HCT116 (cell line): ENCODE measurements at regions not wholly inside any gene's neighbourhood (a gene's known extent, or its start where the extent isn't known, plus 50 kb on each side); places are given as distances from the start of the nearest gene placed in this dataset.

ENCODE experiments used
- CEBPB ChIP-seq: IDR thresholded peaks from 2 replicates; pipeline ENCODE4 v1.6.1; 2012; ENCODE audit warnings: low read depth
- EZH2 ChIP-seq: fragments of 200-600 bp; sonication (generic); IDR thresholded peaks from 2 replicates; pipeline ENCODE4 v1.6.1; 2017; ENCODE audit warnings: antibody characterized with exemption, mixed run types
- POLR2A ChIP-seq: IDR thresholded peaks from 2 replicates; pipeline ENCODE4 v1.7.0; 2011; ENCODE audit warnings: borderline replicate concordance; ENCODE audit not compliant: insufficient read depth, insufficient read length; ENCODE audit errors: extremely low read depth
- POLR2AphosphoS5 ChIP-seq: IDR thresholded peaks from 2 replicates; pipeline ENCODE4 v1.6.1; 2011; ENCODE audit warnings: mild to moderate bottlenecking, low read depth, low read length, moderate library complexity
- REST ChIP-seq: IDR thresholded peaks from 2 replicates; pipeline ENCODE4 v1.6.1; 2012; ENCODE audit warnings: low read depth
- SIN3A ChIP-seq: IDR thresholded peaks from 2 replicates; pipeline ENCODE4 v1.6.1; 2012; ENCODE audit warnings: low read depth
- SP1 ChIP-seq: IDR thresholded peaks from 2 replicates; pipeline ENCODE4 v1.6.1; 2012; ENCODE audit warnings: low read depth
- TF ChIP-seq, protein P1 (sequence below), 3 experiments: fragments of 200-600 bp in 1 of 3; sonication (generic) in 1 of 3; IDR thresholded peaks in 2 of 3; conservative IDR thresholded peaks in 1 of 3; 2 replicates each; pipeline ENCODE4 v1.5.1; 2012 to 2017; ENCODE audit warnings: low read depth in 2 of 3, low read length in 2 of 3, antibody characterized with exemption in 1 of 3, borderline replicate concordance in 1 of 3, control low read depth in 1 of 3, mild to moderate bottlenecking in 1 of 3, mixed read lengths in 1 of 3, mixed run types in 1 of 3, moderate library complexity in 1 of 3; ENCODE audit not compliant: insufficient read depth in 1 of 3

DNA sequence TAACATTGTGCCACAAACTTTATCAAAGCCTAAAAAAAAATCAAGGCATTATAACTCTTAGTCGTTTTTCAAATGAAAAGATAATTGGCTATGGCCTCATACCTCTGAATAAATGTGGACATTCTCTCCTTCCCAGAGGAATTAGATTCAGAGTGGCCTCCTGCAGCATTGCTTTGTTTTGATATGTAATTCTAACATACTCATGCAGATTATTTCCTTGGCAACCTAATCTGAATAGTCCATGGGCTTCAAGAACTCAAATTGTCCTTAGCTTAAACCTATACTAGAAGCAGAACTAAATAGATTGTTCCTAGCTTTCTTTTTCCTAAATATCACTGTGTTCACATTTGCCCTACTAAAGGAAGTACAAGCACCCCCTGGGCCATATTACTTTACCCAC lies 1146.9 kb downstream of the OLFM4 start:
- TF ChIP-seq EZH2, result no peak
- TF ChIP-seq SP1, result no peak
- no peak for TF ChIP-seq POLR2AphosphoS5
- no peak for TF ChIP-seq REST
- TF ChIP-seq POLR2A, result no peak
- no peak for TF ChIP-seq SIN3A
- TF ChIP-seq, protein P1, sequence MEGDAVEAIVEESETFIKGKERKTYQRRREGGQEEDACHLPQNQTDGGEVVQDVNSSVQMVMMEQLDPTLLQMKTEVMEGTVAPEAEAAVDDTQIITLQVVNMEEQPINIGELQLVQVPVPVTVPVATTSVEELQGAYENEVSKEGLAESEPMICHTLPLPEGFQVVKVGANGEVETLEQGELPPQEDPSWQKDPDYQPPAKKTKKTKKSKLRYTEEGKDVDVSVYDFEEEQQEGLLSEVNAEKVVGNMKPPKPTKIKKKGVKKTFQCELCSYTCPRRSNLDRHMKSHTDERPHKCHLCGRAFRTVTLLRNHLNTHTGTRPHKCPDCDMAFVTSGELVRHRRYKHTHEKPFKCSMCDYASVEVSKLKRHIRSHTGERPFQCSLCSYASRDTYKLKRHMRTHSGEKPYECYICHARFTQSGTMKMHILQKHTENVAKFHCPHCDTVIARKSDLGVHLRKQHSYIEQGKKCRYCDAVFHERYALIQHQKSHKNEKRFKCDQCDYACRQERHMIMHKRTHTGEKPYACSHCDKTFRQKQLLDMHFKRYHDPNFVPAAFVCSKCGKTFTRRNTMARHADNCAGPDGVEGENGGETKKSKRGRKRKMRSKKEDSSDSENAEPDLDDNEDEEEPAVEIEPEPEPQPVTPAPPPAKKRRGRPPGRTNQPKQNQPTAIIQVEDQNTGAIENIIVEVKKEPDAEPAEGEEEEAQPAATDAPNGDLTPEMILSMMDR (IDR thresholded peaks at IDR 0.05 in 2 of 3, conservative IDR thresholded peaks at IDR 0.05 in 1 of 3; ENCODE audit: borderline replicate concordance in 1 of 3, insufficient read depth in 1 of 3, low read depth in 2 of 3, low read length in 2 of 3), result no peak
- TF ChIP-seq CEBPB, result no peak
